ENCODE measurements at regions not wholly inside any gene's neighbourhood (a gene's known extent, or its start where the extent isn't known, plus 50 kb on each side); places are given as distances from the start of the nearest gene placed in this dataset.
"Not testable (repeated sequence)": the region's sequence is repeated elsewhere in the genome, so short reads cannot be mapped to it uniquely, and the experiment has no call there.

- Mint-ChIP-seq H3K4me3 (no peak overlapping the region), H3K27ac (peak overlapping the region; percentile 19), H3K9me3 (peaks cover 5% of the 10 kb centered on the region), H3K27me3 (no peaks in the 10 kb centered on the region), H3K4me1 (ENCODE audit: unreplicated experiment) (peaks cover 4% of the 10 kb centered on the region), H3K36me3 (no peaks in the 10 kb centered on the region)
- no peak for DNase-seq (ENCODE audit: extremely low spot score, unreplicated experiment)
- no peak for TF ChIP-seq CTCF (conservative IDR thresholded peaks at IDR 0.05)
These were observed 337.3 kb upstream of the SGO1 start for GRCh38 chr3:20523293-20523692.

- not testable (repeated sequence) for H3K4me3 Mint-ChIP-seq; H3K9me3 Mint-ChIP-seq; H3K27ac Mint-ChIP-seq; H3K27me3 Mint-ChIP-seq; H3K4me1 Mint-ChIP-seq (ENCODE audit: unreplicated experiment); DNase-seq (ENCODE audit: extremely low spot score, unreplicated experiment); H3K36me3 Mint-ChIP-seq
These were observed 331.3 kb upstream of the SGO1 start for GRCh38 chr3:20517316-20517715.

GRCh38 chr3:20516311-20516710 lies 330.3 kb upstream of the SGO1 start:
- TF ChIP-seq CTCF (conservative IDR thresholded peaks at IDR 0.05): no peak
- Mint-ChIP-seq H3K4me3 (no peak overlapping the region), H3K36me3 (no peaks in the 10 kb centered on the region), H3K27ac (no peak overlapping the region), H3K27me3 (no peaks in the 10 kb centered on the region), H3K4me1 (ENCODE audit: unreplicated experiment) (peaks cover 6% of the 10 kb centered on the region), H3K9me3 (peaks cover 9% of the 10 kb centered on the region)
- no peak for DNase-seq (ENCODE audit: extremely low spot score, unreplicated experiment)

- H3K36me3 Mint-ChIP-seq: no peaks in the 10 kb centered on the region
- H3K4me3 Mint-ChIP-seq: no peak overlapping the region
- peaks cover 6% of the 10 kb centered on the region for H3K4me1 Mint-ChIP-seq (ENCODE audit: unreplicated experiment)
- no peak for DNase-seq (ENCODE audit: extremely low spot score, unreplicated experiment)
- no peak for TF ChIP-seq CTCF (conservative IDR thresholded peaks at IDR 0.05)
- no peaks in the 10 kb centered on the region for H3K27me3 Mint-ChIP-seq
- peaks cover 7% of the 10 kb centered on the region for H3K9me3 Mint-ChIP-seq
- H3K27ac Mint-ChIP-seq: no peak overlapping the region
These were observed 329.8 kb upstream of the SGO1 start for GRCh38 chr3:20515834-20516233.

- Mint-ChIP-seq H3K27me3 (no peaks in the 10 kb centered on the region), H3K9me3 (peaks cover 4% of the 10 kb centered on the region), H3K4me1 (ENCODE audit: unreplicated experiment) (peaks cover 6% of the 10 kb centered on the region), H3K27ac (no peak overlapping the region), H3K36me3 (no peaks in the 10 kb centered on the region), H3K4me3 (no peak overlapping the region)
- no peak for DNase-seq (ENCODE audit: extremely low spot score, unreplicated experiment)
- peak; percentile 80 for TF ChIP-seq CTCF (conservative IDR thresholded peaks at IDR 0.05)
These were observed 326.0 kb upstream of the SGO1 start for GRCh38 chr3:20511863-20512505.

GRCh38 chr3:20510396-20510795 lies 324.4 kb upstream of the SGO1 start:
- Mint-ChIP-seq H3K27me3 (no peaks in the 10 kb centered on the region), H3K9me3 (peaks cover 4% of the 10 kb centered on the region), H3K27ac (no peak overlapping the region), H3K4me1 (ENCODE audit: unreplicated experiment) (peaks cover 6% of the 10 kb centered on the region), H3K4me3 (no peak overlapping the region), H3K36me3 (no peaks in the 10 kb centered on the region)
- no peak for DNase-seq (ENCODE audit: extremely low spot score, unreplicated experiment)
- TF ChIP-seq CTCF (conservative IDR thresholded peaks at IDR 0.05): no peak
